HepG2 (cell line): ENCODE measurements at regions not wholly inside any gene's neighbourhood (a gene's known extent, or its start where the extent isn't known, plus 50 kb on each side); places are given as distances from the start of the nearest gene placed in this dataset.

ENCODE experiments used
- ATAC-seq: fragments of 200-7000 bp; cut with Tn5 transposase; 3 replicates; pipeline ENCODE4 v1.9.1; 2020; ENCODE audit warnings: mild to moderate bottlenecking, moderate library complexity
- BruUV-seq: library from RNA; stranded (reverse); fragments of 400-500 nt; replicated peaks from 2 replicates; lab custom pipeline; 2021; lab: Mats Ljungman, UMichigan
- CTCF ChIA-PET: fragments of 300-600 bp; formaldehyde crosslinking; extraction: SDS; loops from one replicate; lab custom pipeline; 2021; ENCODE audit warnings: low total read pairs, inconsistent platforms, low intra/inter-chr PET ratio; lab: Yijun Ruan, JAX
- POLR2A ChIA-PET: fragments of 350-600 bp; sonication (Branson Sonifier 250); formaldehyde crosslinking; loops from one replicate; lab custom pipeline; 2020; ENCODE audit warnings: antibody characterized with exemption, inconsistent platforms; lab: Yijun Ruan, JAX
- DNase-seq: peaks from one replicate; pipeline ENCODE4 v3.0.0-alpha.2; 2015; ENCODE audit warnings: low spot score
- FAIRE-seq: peaks from 3 replicates; lab custom pipeline; 2011; peaks lifted over from hg19 to GRCh38; lab: Jason Lieb, UNC
- H2AFZ ChIP-seq: one replicate; pipeline ENCODE4 v1.6.1; 2011; ENCODE audit warnings: low read length, inconsistent platforms
- H3K27ac ChIP-seq: fragments of 300-600 bp; 3 replicates; pipeline ENCODE4 v1.8.0; 2011; ENCODE audit warnings: mixed run types, mild to moderate bottlenecking, mixed read lengths, low read length, inconsistent platforms; ENCODE audit not compliant: insufficient read depth; ENCODE audit errors: extremely low read length
- H3K27me3 ChIP-seq, 2 experiments: fragments of 200-600 bp in 1 of 2; 2 replicates in 1 of 2; 3 replicates in 1 of 2; pipeline versions ENCODE4 v1.6.0 to v1.8.0; 2011; ENCODE audit warnings: low read length in 2 of 2, mild to moderate bottlenecking in 2 of 2, moderate library complexity in 2 of 2, inconsistent platforms in 1 of 2; ENCODE audit not compliant: insufficient read depth in 2 of 2, control insufficient read depth in 1 of 2
- H3K36me3 ChIP-seq, 2 experiments: fragments of 200-600 bp in 1 of 2; replicated peaks in 1 of 2; 2 replicates in 1 of 2; 3 replicates in 1 of 2; pipeline versions ENCODE4 v1.5.1 to v1.8.0; 2011; ENCODE audit warnings: low read length in 2 of 2, inconsistent platforms in 1 of 2; ENCODE audit not compliant: insufficient read depth in 2 of 2, control insufficient read depth in 1 of 2
- H3K4me1 ChIP-seq: 2 replicates; pipeline ENCODE4 v1.5.1; 2012; ENCODE audit warnings: low read length, inconsistent platforms; ENCODE audit not compliant: insufficient read depth
- H3K4me2 ChIP-seq: 2 replicates; pipeline ENCODE4 v1.6.0; 2011; ENCODE audit warnings: low read depth, low read length, inconsistent platforms
- H3K4me3 ChIP-seq, 3 experiments: fragments of 200-600 bp in 1 of 3; sonication (generic), shearing (Covaris generic) in 1 of 3; replicated peaks in 1 of 3; 2 replicates each; pipeline ENCODE4 v1.5.1; 2011 to 2016; ENCODE audit warnings: low read length in 3 of 3, inconsistent platforms in 2 of 3, low read depth in 2 of 3, mild to moderate bottlenecking in 2 of 3, control low read depth in 1 of 3, mixed read lengths in 1 of 3; ENCODE audit not compliant: insufficient read depth in 1 of 3
- H3K79me2 ChIP-seq: one replicate; pipeline ENCODE4 v1.6.1; 2011; ENCODE audit warnings: low read length, inconsistent platforms; ENCODE audit not compliant: insufficient read depth
- H3K9ac ChIP-seq: 2 replicates; pipeline ENCODE4 v1.6.0; 2011; ENCODE audit warnings: mild to moderate bottlenecking, low read depth, low read length, inconsistent platforms; ENCODE audit not compliant: insufficient read depth
- H3K9me3 ChIP-seq: 2 replicates; pipeline ENCODE4 v1.5.1; 2012; ENCODE audit warnings: mild to moderate bottlenecking, low read length
- H4K20me1 ChIP-seq: 2 replicates; pipeline ENCODE4 v1.6.0; 2011; ENCODE audit warnings: inconsistent platforms, mild to moderate bottlenecking, low read length, moderate library complexity; ENCODE audit not compliant: insufficient read depth
- ARHGAP35 ChIP-seq: sonication (generic); formaldehyde crosslinking; IDR thresholded peaks from 2 replicates; pipeline ENCODE4 v1.9.0; 2022; ENCODE audit warnings: mild to moderate bottlenecking, inconsistent platforms, moderate library complexity, missing genetic modification reagents, borderline replicate concordance
- BRCA1 ChIP-seq: sonication (generic); formaldehyde crosslinking; IDR thresholded peaks from 2 replicates; pipeline ENCODE4 v1.4.0; 2020; ENCODE audit warnings: missing genetic modification reagents
- ETV5 ChIP-seq: IDR thresholded peaks from 2 replicates; pipeline ENCODE4 v1.6.1; 2018; ENCODE audit warnings: missing biosample characterization, missing genetic modification reagents, inconsistent platforms, borderline replicate concordance
- GFI1 ChIP-seq: sonication (generic); formaldehyde crosslinking; IDR thresholded peaks from 2 replicates; pipeline ENCODE4 v1.5.0; 2020; ENCODE audit warnings: missing genetic modification reagents, mild to moderate bottlenecking, borderline replicate concordance
- HNF4G ChIP-seq, 2 experiments: sonication (generic) in 1 of 2; formaldehyde crosslinking in 1 of 2; IDR thresholded peaks; 2 replicates each; pipeline versions ENCODE4 v1.4.0 to v1.6.1; 2011 to 2020; ENCODE audit warnings: borderline replicate concordance in 2 of 2, low read depth in 2 of 2, mild to moderate bottlenecking in 2 of 2, low read length in 1 of 2, missing genetic modification reagents in 1 of 2, moderate library complexity in 1 of 2
- NFKB2 ChIP-seq: sonication (generic); formaldehyde crosslinking; IDR thresholded peaks from 2 replicates; pipeline ENCODE4 v1.4.0; 2020; ENCODE audit warnings: missing genetic modification reagents, borderline replicate concordance
- PHF20 ChIP-seq: sonication (generic); formaldehyde crosslinking; IDR thresholded peaks from 2 replicates; pipeline ENCODE4 v1.5.0; 2020; ENCODE audit warnings: mild to moderate bottlenecking, missing genetic modification reagents
- POLR2AphosphoS5 ChIP-seq: IDR thresholded peaks from 2 replicates; pipeline ENCODE4 v1.6.1; 2012; ENCODE audit warnings: low read depth, low read length
- SAP130 ChIP-seq: IDR thresholded peaks from 2 replicates; pipeline ENCODE4 v1.6.1; 2016; ENCODE audit warnings: low read depth
- TGIF2 ChIP-seq: IDR thresholded peaks from 2 replicates; pipeline ENCODE4 v1.6.1; 2016; ENCODE audit warnings: control low read depth, missing compliant biosample characterization
- TSC22D2 ChIP-seq: sonication (generic); formaldehyde crosslinking; IDR thresholded peaks from 2 replicates; pipeline ENCODE4 v1.5.1; 2020; ENCODE audit warnings: missing genetic modification reagents, mild to moderate bottlenecking, borderline replicate concordance
- ZFX ChIP-seq: sonication (generic); formaldehyde crosslinking; IDR thresholded peaks from 2 replicates; pipeline ENCODE4 v1.4.0; 2020; ENCODE audit warnings: mild to moderate bottlenecking, low read depth, missing genetic modification reagents, moderate library complexity
- ZNF138 ChIP-seq: sonication (generic); formaldehyde crosslinking; IDR thresholded peaks from 2 replicates; pipeline ENCODE4 v1.5.0; 2020; ENCODE audit warnings: mild to moderate bottlenecking, low read depth, missing genetic modification reagents
- ZNF274 ChIP-seq: sonication (generic); formaldehyde crosslinking; IDR thresholded peaks from 2 replicates; pipeline ENCODE4 v1.5.1; 2020; ENCODE audit warnings: mild to moderate bottlenecking, missing genetic modification reagents
- ZNF451 ChIP-seq: sonication (generic); formaldehyde crosslinking; IDR thresholded peaks from 2 replicates; pipeline ENCODE4 v1.5.0; 2020; ENCODE audit warnings: mild to moderate bottlenecking, missing genetic modification reagents
- ZNF616 ChIP-seq: sonication (generic); formaldehyde crosslinking; IDR thresholded peaks from 2 replicates; pipeline ENCODE4 v1.5.0; 2020; ENCODE audit warnings: low read depth, mild to moderate bottlenecking, missing genetic modification reagents
- WGBS: methylation state at CpG from one replicate; pipeline ENCODE4 v1.1.6; 2017; ENCODE audit warnings: low lambda C conversion rate; 5-methylcytosine and 5-hydroxymethylcytosine counted together
- in situ Hi-C: cut with HindIII; loops from 2 replicates; pipeline ENCODE4 v1.10.0; 2017; ENCODE audit warnings: low pct_unique_long_range_greater_than_20kb; ENCODE audit not compliant: extremely low pct_ligation_motif_present
- intact Hi-C: fragments of 100-400 bp; cut with micrococcal nuclease; formaldehyde crosslinking; loops from one replicate; pipeline ENCODE4 v1.10.0; 2022; ENCODE audit not compliant: unreplicated experiment
- TF ChIP-seq, protein P1 (sequence below): sonication (generic); formaldehyde crosslinking; IDR thresholded peaks from 2 replicates; pipeline ENCODE4 v1.4.0; 2020; ENCODE audit warnings: low read depth, missing genetic modification reagents

- TF ChIP-seq TSC22D2 (CRISPR knock-in tag): no peak
- no peak for TF ChIP-seq ARHGAP35
- no peak for TF ChIP-seq PHF20
- no peak for TF ChIP-seq ZFX (CRISPR knock-in tag)
- TF ChIP-seq ETV5 (CRISPR knock-in tag): no peak
- TF ChIP-seq TGIF2: no peak
- ATAC-seq (no peak), DNase-seq (peak; percentile 3), FAIRE-seq (no peak)
- H3K4me1 ChIP-seq: no peaks in the 10 kb centered on the region
- no TSS peak for BruUV-seq
- H3K79me2 ChIP-seq: no peaks in the 10 kb centered on the region
- POLR2A ChIA-PET: no interaction called here
- intact Hi-C loops: no loop called here
- no peak overlapping the region for H3K27ac ChIP-seq
- in situ Hi-C loops: no loop called here
- H4K20me1 ChIP-seq: no peaks in the 10 kb centered on the region
- H3K9ac ChIP-seq: no peak overlapping the region
- no peaks in the 10 kb centered on the region for H3K9me3 ChIP-seq
- no peak overlapping the region for H3K4me3 ChIP-seq
- CTCF ChIA-PET: no interaction called here
- no peaks in the 10 kb centered on the region for H3K27me3 ChIP-seq
- no peaks in the 10 kb centered on the region for H3K36me3 ChIP-seq
- no peak overlapping the region for H3K4me2 ChIP-seq
- H2AFZ ChIP-seq: no peak overlapping the region
- WGBS: 5% methylated on average over 5 of the region's 5 CpGs
These were observed 56.0 kb upstream of the OR5AK2 start for GRCh38 chr11:56932572-56933220.

DNA sequence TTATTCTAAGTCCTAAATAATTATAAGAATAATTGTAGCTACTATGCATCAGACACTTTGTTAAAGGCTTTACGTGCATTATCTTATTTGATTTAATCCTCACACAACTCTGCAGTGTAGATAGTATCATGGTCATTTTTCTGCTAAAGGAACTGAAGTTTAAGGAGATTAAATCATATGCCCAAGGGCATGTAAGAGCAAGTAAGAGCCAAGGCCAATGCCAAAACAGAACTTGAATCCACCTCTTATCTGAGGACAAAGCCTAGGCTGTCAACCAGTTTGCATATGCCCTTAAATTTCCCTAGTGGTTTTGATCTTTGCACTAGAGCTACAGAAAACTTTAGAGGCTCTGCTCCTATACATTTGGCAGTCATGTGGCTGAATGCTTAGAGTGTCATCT lies 65.6 kb upstream of the OR5AK2 start:
- Histone ChIP-seq H3K27ac (no peak overlapping the region), H3K4me3 (no peak overlapping the region), H3K4me1 (no peaks in the 10 kb centered on the region), H3K27me3 (no peaks in the 10 kb centered on the region; a peak in 1 of 5 replicates), H3K79me2 (no peaks in the 10 kb centered on the region), H3K36me3 (no peaks in the 10 kb centered on the region), H3K4me2 (no peak overlapping the region), H4K20me1 (no peaks in the 10 kb centered on the region), H3K9me3 (no peaks in the 10 kb centered on the region), H2AFZ (no peak overlapping the region), H3K9ac (no peak overlapping the region)
- intact Hi-C loops: no loop called here
- 3% methylated on average over 1 of the region's 1 CpG for WGBS
- no peak for FAIRE-seq
- POLR2A ChIA-PET: no interaction called here
- BruUV-seq: no TSS peak
- no peak for ATAC-seq
- no peak for DNase-seq
- in situ Hi-C loops: no loop called here
- CTCF ChIA-PET: no interaction called here
- TF ChIP-seq ZNF451: no peak
- no peak for TF ChIP-seq HNF4G (IDR thresholded peaks at IDR 0.05; ENCODE audit: borderline replicate concordance, low read depth, low read length)
- no peak for TF ChIP-seq HNF4G (CRISPR knock-in tag; IDR thresholded peaks at IDR 0.05; ENCODE audit: borderline replicate concordance, low read depth)
- TF ChIP-seq ZNF616 (CRISPR knock-in tag): no peak
- no peak for TF ChIP-seq BRCA1
- TF ChIP-seq ZNF138 (CRISPR knock-in tag): no peak
- TF ChIP-seq ZNF274 (CRISPR knock-in tag): no peak
- TF ChIP-seq GFI1 (CRISPR knock-in tag): no peak
- TF ChIP-seq, protein P1, sequence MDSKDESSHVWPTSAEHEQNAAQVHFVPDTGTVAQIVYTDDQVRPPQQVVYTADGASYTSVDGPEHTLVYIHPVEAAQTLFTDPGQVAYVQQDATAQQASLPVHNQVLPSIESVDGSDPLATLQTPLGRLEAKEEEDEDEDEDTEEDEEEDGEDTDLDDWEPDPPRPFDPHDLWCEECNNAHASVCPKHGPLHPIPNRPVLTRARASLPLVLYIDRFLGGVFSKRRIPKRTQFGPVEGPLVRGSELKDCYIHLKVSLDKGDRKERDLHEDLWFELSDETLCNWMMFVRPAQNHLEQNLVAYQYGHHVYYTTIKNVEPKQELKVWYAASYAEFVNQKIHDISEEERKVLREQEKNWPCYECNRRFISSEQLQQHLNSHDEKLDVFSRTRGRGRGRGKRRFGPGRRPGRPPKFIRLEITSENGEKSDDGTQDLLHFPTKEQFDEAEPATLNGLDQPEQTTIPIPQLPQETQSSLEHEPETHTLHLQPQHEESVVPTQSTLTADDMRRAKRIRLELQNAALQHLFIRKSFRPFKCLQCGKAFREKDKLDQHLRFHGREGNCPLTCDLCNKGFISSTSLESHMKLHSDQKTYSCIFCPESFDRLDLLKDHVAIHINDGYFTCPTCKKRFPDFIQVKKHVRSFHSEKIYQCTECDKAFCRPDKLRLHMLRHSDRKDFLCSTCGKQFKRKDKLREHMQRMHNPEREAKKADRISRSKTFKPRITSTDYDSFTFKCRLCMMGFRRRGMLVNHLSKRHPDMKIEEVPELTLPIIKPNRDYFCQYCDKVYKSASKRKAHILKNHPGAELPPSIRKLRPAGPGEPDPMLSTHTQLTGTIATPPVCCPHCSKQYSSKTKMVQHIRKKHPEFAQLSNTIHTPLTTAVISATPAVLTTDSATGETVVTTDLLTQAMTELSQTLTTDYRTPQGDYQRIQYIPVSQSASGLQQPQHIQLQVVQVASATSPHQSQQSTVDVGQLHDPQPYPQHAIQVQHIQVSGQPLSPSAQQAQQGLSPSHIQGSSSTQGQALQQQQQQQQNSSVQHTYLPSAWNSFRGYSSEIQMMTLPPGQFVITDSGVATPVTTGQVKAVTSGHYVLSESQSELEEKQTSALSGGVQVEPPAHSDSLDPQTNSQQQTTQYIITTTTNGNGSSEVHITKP (CRISPR knock-in tag): no peak
- TF ChIP-seq NFKB2 (CRISPR knock-in tag): no peak
- TF ChIP-seq POLR2AphosphoS5: no peak
- TF ChIP-seq SAP130 (CRISPR knock-in tag): no peak
